B cell (primary cell): ENCODE measurements at regions not wholly inside any gene's neighbourhood (a gene's known extent, or its start where the extent isn't known, plus 50 kb on each side); places are given as distances from the start of the nearest gene placed in this dataset.

Experiments used
- CTCF ChIP-seq: fragments of 200-600 bp; IDR thresholded peaks from one replicate; pipeline ENCODE4 v1.8.0; 2022; ENCODE audit warnings: antibody characterized with exemption, mild to moderate bottlenecking
- EZH2 ChIP-seq: IDR thresholded peaks from 2 replicates; pipeline ENCODE4 v1.6.1; 2012; ENCODE audit warnings: borderline replicate concordance, low read depth, mild to moderate bottlenecking, moderate library complexity, low read length; ENCODE audit not compliant: insufficient read depth, poor library complexity, severe bottlenecking

GRCh38 chr7:96933067-96933645 is 72.2 kb upstream of the DLX6 start:
- TF ChIP-seq CTCF (no peak), EZH2 (no peak)
